Neural crest cell (in vitro differentiated cells): ENCODE measurements at regions not wholly inside any gene's neighbourhood (a gene's known extent, or its start where the extent isn't known, plus 50 kb on each side); places are given as distances from the start of the nearest gene placed in this dataset.

Source experiments
- DNase-seq: peaks from one replicate; pipeline ENCODE4 v3.0.0; 2021; ENCODE audit warnings: low read depth, mixed read lengths, low spot score
- H3K27ac Mint-ChIP-seq: one replicate; pipeline ENCODE4 v1.8.0; 2021; ENCODE audit warnings: mild to moderate bottlenecking, mixed read lengths; ENCODE audit not compliant: unreplicated experiment
- H3K27me3 Mint-ChIP-seq: 2 replicates; pipeline ENCODE4 v1.8.0; 2021; ENCODE audit warnings: low read depth, mild to moderate bottlenecking, mixed read lengths
- H3K36me3 Mint-ChIP-seq: 2 replicates; pipeline ENCODE4 v1.8.0; 2021; ENCODE audit warnings: low read depth, mild to moderate bottlenecking, mixed read lengths
- H3K4me1 Mint-ChIP-seq: 2 replicates; pipeline ENCODE4 v1.8.0; 2021; ENCODE audit warnings: mixed read lengths
- H3K4me3 Mint-ChIP-seq: one replicate; pipeline ENCODE4 v1.8.0; 2021; ENCODE audit warnings: mild to moderate bottlenecking, mixed read lengths
- H3K9me3 Mint-ChIP-seq: 2 replicates; pipeline ENCODE4 v1.8.0; 2021; ENCODE audit warnings: mixed read lengths
- CTCF ChIP-seq: fragments of 200-600 bp; sonication (generic); conservative IDR thresholded peaks from 2 replicates; pipeline ENCODE4 v1.5.0; 2021; ENCODE audit warnings: antibody characterized with exemption, mild to moderate bottlenecking

GRCh38 chr3:189500798-189501495 is 130.2 kb upstream of the TP63 start:
- Mint-ChIP-seq H3K27me3 (no peaks in the 10 kb centered on the region), H3K4me3 (no peak overlapping the region), H3K9me3 (no peaks in the 10 kb centered on the region), H3K36me3 (no peaks in the 10 kb centered on the region), H3K4me1 (no peaks in the 10 kb centered on the region), H3K27ac (no peak overlapping the region)
- no peak for DNase-seq
- no peak for TF ChIP-seq CTCF

GRCh38 chr3:189502256-189502655 is 128.9 kb upstream of the TP63 start:
- H3K4me1 Mint-ChIP-seq = no peaks in the 10 kb centered on the region
- H3K4me3 Mint-ChIP-seq = no peak overlapping the region
- H3K27me3 Mint-ChIP-seq = no peaks in the 10 kb centered on the region
- no peaks in the 10 kb centered on the region for H3K36me3 Mint-ChIP-seq
- no peaks in the 10 kb centered on the region for H3K9me3 Mint-ChIP-seq
- DNase-seq = no peak
- H3K27ac Mint-ChIP-seq = no peak overlapping the region
- no peak for TF ChIP-seq CTCF

- H3K4me1 Mint-ChIP-seq = no peaks in the 10 kb centered on the region
Observed at GRCh38 chr3:189502676-189503257, 128.4 kb upstream of the TP63 start.

GRCh38 chr3:189507856-189508255 is 123.3 kb upstream of the TP63 start:
- no peaks in the 10 kb centered on the region for H3K9me3 Mint-ChIP-seq
- H3K27ac Mint-ChIP-seq = no peak overlapping the region
- DNase-seq = no peak
- H3K27me3 Mint-ChIP-seq = no peaks in the 10 kb centered on the region
- H3K4me3 Mint-ChIP-seq = no peak overlapping the region
- TF ChIP-seq CTCF = no peak
- H3K36me3 Mint-ChIP-seq = no peaks in the 10 kb centered on the region
- peaks cover 22% of the 10 kb centered on the region for H3K4me1 Mint-ChIP-seq

More at GRCh38 chr3:189502676-189503257, 128.4 kb upstream of the TP63 start:
- TF ChIP-seq CTCF = no peak
- no peak for DNase-seq
- H3K9me3 Mint-ChIP-seq = no peaks in the 10 kb centered on the region
- H3K27me3 Mint-ChIP-seq = no peaks in the 10 kb centered on the region
- no peak overlapping the region for H3K27ac Mint-ChIP-seq
- no peaks in the 10 kb centered on the region for H3K36me3 Mint-ChIP-seq
- no peak overlapping the region for H3K4me3 Mint-ChIP-seq

GRCh38 chr3:189508784-189509501 is 122.2 kb upstream of the TP63 start:
- H3K36me3 Mint-ChIP-seq = no peaks in the 10 kb centered on the region

More at GRCh38 chr3:189508784-189509501, 122.2 kb upstream of the TP63 start:
- Mint-ChIP-seq H3K27ac (no peak overlapping the region), H3K27me3 (no peaks in the 10 kb centered on the region), H3K9me3 (no peaks in the 10 kb centered on the region), H3K4me1 (peaks cover 22% of the 10 kb centered on the region), H3K4me3 (no peak overlapping the region)
- no peak for TF ChIP-seq CTCF
- DNase-seq = no peak
